ENCODE measurements at regions not wholly inside any gene's neighbourhood (a gene's known extent, or its start where the extent isn't known, plus 50 kb on each side); places are given as distances from the start of the nearest gene placed in this dataset.

- TF ChIP-seq CTCF (IDR thresholded peaks at IDR 0.05) (no peak), POLR2A (IDR thresholded peaks at IDR 0.05) (no peak)
These were observed 114.1 kb upstream of the CARD11 start for GRCh38 chr7:3157566-3158287.
